IMR-90 (cell line): ENCODE measurements at regions not wholly inside any gene's neighbourhood (a gene's known extent, or its start where the extent isn't known, plus 50 kb on each side); places are given as distances from the start of the nearest gene placed in this dataset.

Experiments used
- ATAC-seq: fragments of 200-7000 bp; cut with Tn5 transposase; 2 replicates; pipeline ENCODE4 v1.9.1; 2020; ENCODE audit warnings: low read depth, mild to moderate bottlenecking, moderate library complexity
- BruUV-seq: library from RNA; stranded (reverse); fragments of 400-500 nt; replicated peaks from 2 replicates; lab custom pipeline; 2021; lab: Mats Ljungman, UMichigan
- CTCF ChIA-PET: fragments of 300-600 bp; formaldehyde crosslinking; extraction: SDS; loops from one replicate; lab custom pipeline; 2021; ENCODE audit warnings: antibody characterized with exemption; lab: Yijun Ruan, JAX
- POLR2A ChIA-PET: fragments of 300-600 bp; sonication (Branson Sonifier 250); formaldehyde crosslinking; loops from one replicate; lab custom pipeline; 2022; ENCODE audit warnings: antibody characterized with exemption; ENCODE audit not compliant: unreplicated experiment; lab: Charles Lee
- DNase-seq: peaks from one replicate; pipeline ENCODE4 v3.0.0; 2013
- H2AFZ ChIP-seq: replicated peaks from 2 replicates; pipeline ENCODE3; 2013; ENCODE audit warnings: low read length, mild to moderate bottlenecking; ENCODE audit not compliant: poor library complexity
- H2AK5ac ChIP-seq: 2 replicates; pipeline ENCODE4 v1.6.1; 2013; ENCODE audit warnings: low read depth, low read length, inconsistent platforms
- H2AK9ac ChIP-seq: replicated peaks from 2 replicates; pipeline ENCODE3; 2013; ENCODE audit warnings: mild to moderate bottlenecking, low read depth, low read length, moderate library complexity; ENCODE audit not compliant: poor library complexity
- H2BK120ac ChIP-seq: 2 replicates; pipeline ENCODE4 v1.6.1; 2013; ENCODE audit warnings: low read depth, low read length, inconsistent platforms
- H2BK15ac ChIP-seq: 3 replicates; pipeline ENCODE4 v1.6.1; 2013; ENCODE audit warnings: low read depth, low read length, inconsistent platforms
- H2BK20ac ChIP-seq: 2 replicates; pipeline ENCODE4 v1.6.1; 2013; ENCODE audit warnings: low read depth, mild to moderate bottlenecking, inconsistent platforms, low read length, moderate library complexity
- H2BK5ac ChIP-seq: 2 replicates; pipeline ENCODE4 v1.6.1; 2013; ENCODE audit warnings: mild to moderate bottlenecking, low read depth, low read length, inconsistent platforms; ENCODE audit not compliant: poor library complexity, severe bottlenecking
- H3K14ac ChIP-seq: replicated peaks from 2 replicates; pipeline ENCODE4 v1.6.1; 2013; ENCODE audit warnings: low read depth, low read length, inconsistent platforms
- H3K18ac ChIP-seq: 2 replicates; pipeline ENCODE4 v1.6.1; 2013; ENCODE audit warnings: low read depth, low read length, control low read depth
- H3K23ac ChIP-seq: 2 replicates; pipeline ENCODE4 v1.6.1; 2013; ENCODE audit warnings: low read depth, low read length, inconsistent platforms
- H3K27ac ChIP-seq: 2 replicates; pipeline ENCODE4 v1.5.1; 2013; ENCODE audit warnings: mild to moderate bottlenecking, control low read depth, low read length; ENCODE audit not compliant: insufficient read depth
- H3K27me3 ChIP-seq: 2 replicates; pipeline ENCODE4 v1.6.1; 2013; ENCODE audit warnings: low read length; ENCODE audit not compliant: control insufficient read depth, insufficient read depth
- H3K36me3 ChIP-seq: 2 replicates; pipeline ENCODE4 v1.6.1; 2013; ENCODE audit warnings: low read length, mixed read lengths; ENCODE audit not compliant: control insufficient read depth, insufficient read depth
- H3K4ac ChIP-seq: 2 replicates; pipeline ENCODE4 v1.6.1; 2013; ENCODE audit warnings: low read depth, low read length, inconsistent platforms
- H3K4me1 ChIP-seq: 2 replicates; pipeline ENCODE4 v1.6.1; 2013; ENCODE audit warnings: low read length, mixed read lengths; ENCODE audit not compliant: control insufficient read depth, insufficient read depth
- H3K4me2 ChIP-seq: 2 replicates; pipeline ENCODE4 v1.6.1; 2013; ENCODE audit warnings: low read depth, mild to moderate bottlenecking, control low read depth, low read length, moderate library complexity
- H3K4me3 ChIP-seq: 2 replicates; pipeline ENCODE4 v1.5.1; 2013; ENCODE audit warnings: low read depth, mild to moderate bottlenecking, control low read depth, low read length, moderate library complexity; ENCODE audit not compliant: insufficient read depth
- H3K56ac ChIP-seq: 2 replicates; pipeline ENCODE4 v1.6.1; 2013; ENCODE audit warnings: low read length, inconsistent platforms; ENCODE audit not compliant: insufficient read depth; ENCODE audit errors: extremely low read depth
- H3K79me1 ChIP-seq, 2 experiments: 2 replicates each; pipeline ENCODE4 v1.6.1; 2013; ENCODE audit warnings: low read length in 2 of 2, inconsistent platforms in 1 of 2, low read depth in 1 of 2
- H3K9ac ChIP-seq: 2 replicates; pipeline ENCODE4 v1.6.1; 2013; ENCODE audit warnings: low read depth, low read length, control low read depth
- H3K9me1 ChIP-seq: 2 replicates; pipeline ENCODE4 v1.6.1; 2013; ENCODE audit warnings: low read length, inconsistent platforms; ENCODE audit not compliant: insufficient read depth
- H3K9me3 ChIP-seq: 2 replicates; pipeline ENCODE4 v1.6.1; 2013; ENCODE audit warnings: low read length; ENCODE audit not compliant: control insufficient read depth, insufficient read depth
- H4K20me1 ChIP-seq: 2 replicates; pipeline ENCODE4 v1.6.1; 2013; ENCODE audit warnings: low read length, inconsistent platforms; ENCODE audit not compliant: insufficient read depth
- H4K5ac ChIP-seq: 2 replicates; pipeline ENCODE4 v1.6.1; 2013; ENCODE audit warnings: mild to moderate bottlenecking, low read depth, low read length, control low read depth
- H4K8ac ChIP-seq, 2 experiments: 2 replicates each; pipeline ENCODE4 v1.6.1; 2013; ENCODE audit warnings: low read depth in 2 of 2, low read length in 2 of 2, control low read depth in 1 of 2, inconsistent platforms in 1 of 2
- H4K91ac ChIP-seq: 2 replicates; pipeline ENCODE4 v1.6.1; 2013; ENCODE audit warnings: low read depth, low read length, inconsistent platforms; ENCODE audit not compliant: insufficient read depth
- BHLHE40 ChIP-seq: fragments of 150-350 bp; IDR thresholded peaks from 2 replicates; pipeline ENCODE4 v1.6.1; 2016; ENCODE audit warnings: mild to moderate bottlenecking, low read depth, low read length
- CEBPB ChIP-seq: IDR thresholded peaks from 2 replicates; pipeline ENCODE4 v1.6.1; 2012; ENCODE audit warnings: low read depth, low read length, improper control_type of control experiment
- ELK1 ChIP-seq: fragments of 150-350 bp; IDR thresholded peaks from 2 replicates; pipeline ENCODE4 v1.6.1; 2016; ENCODE audit warnings: low read depth, mild to moderate bottlenecking, low read length, moderate library complexity, borderline replicate concordance
- MAFK ChIP-seq: IDR thresholded peaks from 2 replicates; pipeline ENCODE4 v1.6.1; 2012; ENCODE audit warnings: low read depth, low read length, improper control_type of control experiment
- MAZ ChIP-seq: IDR thresholded peaks from 2 replicates; pipeline ENCODE4 v1.6.1; 2012; ENCODE audit warnings: low read depth, mild to moderate bottlenecking, low read length, improper control_type of control experiment, moderate library complexity, borderline replicate concordance
- MXI1 ChIP-seq: IDR thresholded peaks from 2 replicates; pipeline ENCODE4 v1.6.1; 2012; ENCODE audit warnings: low read depth, mild to moderate bottlenecking, low read length, moderate library complexity, borderline replicate concordance
- NFE2L2 ChIP-seq: fragments of 150-350 bp; IDR thresholded peaks from 2 replicates; pipeline ENCODE4 v1.6.1; 2016; ENCODE audit warnings: low read depth, mild to moderate bottlenecking, low read length
- SMC3 ChIP-seq: fragments of 150-350 bp; IDR thresholded peaks from 2 replicates; pipeline ENCODE4 v1.6.1; 2016; ENCODE audit warnings: low read depth, mild to moderate bottlenecking, antibody characterized with exemption, low read length, moderate library complexity
- dilution Hi-C: fragments of 300-500 bp; cut with HindIII; formaldehyde crosslinking; loops from one replicate; pipeline ENCODE4 v1.14.3; 2018; ENCODE audit warnings: low sequenced_read_pairs; ENCODE audit not compliant: unreplicated experiment
- in situ Hi-C: fragments of 300-500 bp; cut with MboI; formaldehyde crosslinking; loops from 3 replicates; pipeline ENCODE4 v1.14.3; 2019; ENCODE audit warnings: low sequenced_read_pairs, inconsistent platforms, mixed read lengths
- intact Hi-C: fragments of 100-400 bp; cut with micrococcal nuclease; formaldehyde crosslinking; loops from 2 replicates; pipeline ENCODE4 v1.10.0; 2022
- TF ChIP-seq, protein P1 (sequence below): fragments of 150-350 bp; IDR thresholded peaks from 2 replicates; pipeline ENCODE4 v1.6.1; 2017; ENCODE audit warnings: mild to moderate bottlenecking, antibody characterized with exemption, low read length, low read depth

DNA sequence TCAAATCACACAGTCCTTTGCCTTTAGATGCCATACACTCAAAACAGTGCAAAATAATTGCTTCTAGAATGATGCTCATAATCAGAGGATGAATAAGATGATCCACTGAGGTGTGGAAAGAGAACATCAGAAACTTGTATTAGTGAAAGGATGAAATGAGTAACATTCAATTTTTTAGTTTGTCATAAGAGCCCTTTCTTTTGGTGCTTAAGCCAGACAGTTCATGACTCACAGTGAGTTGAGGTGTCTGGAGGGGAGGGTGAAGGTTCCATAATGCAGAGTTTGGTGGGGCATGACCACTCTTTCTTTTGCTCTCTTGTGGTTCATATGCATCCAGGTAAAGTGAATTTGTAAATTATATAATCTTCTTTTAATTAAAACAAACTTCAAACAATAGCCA is 415.0 kb upstream of the CELF4 start:
- H4K20me1 ChIP-seq = no peaks in the 10 kb centered on the region
- intact Hi-C loops = no loop called here

More for the DNA sequence above, 415.0 kb upstream of the CELF4 start:
- ChIA-PET CTCF (no interaction called here), POLR2A (no interaction called here)
- no peaks in the 10 kb centered on the region for H3K27me3 ChIP-seq
- H3K18ac ChIP-seq = no peak overlapping the region
- no peak overlapping the region for H4K5ac ChIP-seq
- no peak for TF ChIP-seq BHLHE40
- TF ChIP-seq MAZ = no peak
- no peak for TF ChIP-seq SMC3
- TF ChIP-seq NFE2L2 = no peak
- no peak for TF ChIP-seq MAFK
- no peak for TF ChIP-seq CEBPB
- TF ChIP-seq, protein P1, sequence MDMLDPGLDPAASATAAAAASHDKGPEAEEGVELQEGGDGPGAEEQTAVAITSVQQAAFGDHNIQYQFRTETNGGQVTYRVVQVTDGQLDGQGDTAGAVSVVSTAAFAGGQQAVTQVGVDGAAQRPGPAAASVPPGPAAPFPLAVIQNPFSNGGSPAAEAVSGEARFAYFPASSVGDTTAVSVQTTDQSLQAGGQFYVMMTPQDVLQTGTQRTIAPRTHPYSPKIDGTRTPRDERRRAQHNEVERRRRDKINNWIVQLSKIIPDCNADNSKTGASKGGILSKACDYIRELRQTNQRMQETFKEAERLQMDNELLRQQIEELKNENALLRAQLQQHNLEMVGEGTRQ = no peak
- no peak for TF ChIP-seq MXI1
- TF ChIP-seq ELK1 = no peak
- dilution Hi-C loops (no loop called here), in situ Hi-C loops (no loop called here)
- no peaks in the 10 kb centered on the region for H3K4me1 ChIP-seq
- peaks cover 6% of the 10 kb centered on the region for H3K9me3 ChIP-seq
- no peak overlapping the region for H4K8ac ChIP-seq
- H3K9me1 ChIP-seq = no peaks in the 10 kb centered on the region
- no peak overlapping the region for H2BK15ac ChIP-seq
- no peak for DNase-seq
- no peak overlapping the region for H3K4ac ChIP-seq
- BruUV-seq = no TSS peak
- H2AK5ac ChIP-seq = no peak overlapping the region
- H3K4me2 ChIP-seq = no peak overlapping the region
- H2AFZ ChIP-seq = no peak overlapping the region
- no peak overlapping the region for H3K14ac ChIP-seq
- ATAC-seq = no peak
- H3K9ac ChIP-seq = no peak overlapping the region
- no peak overlapping the region for H2BK120ac ChIP-seq
- H3K4me3 ChIP-seq = no peak overlapping the region
- no peak overlapping the region for H2BK20ac ChIP-seq
- H3K23ac ChIP-seq = no peak overlapping the region
- H3K27ac ChIP-seq = no peak overlapping the region
- H3K79me1 ChIP-seq = no peaks in the 10 kb centered on the region
- no peak overlapping the region for H2BK5ac ChIP-seq
- no peak overlapping the region for H3K56ac ChIP-seq
- H2AK9ac ChIP-seq = no peak overlapping the region
- no peak overlapping the region for H4K91ac ChIP-seq
- no peaks in the 10 kb centered on the region for H3K36me3 ChIP-seq
